GM13976 (cell line): ENCODE measurements at regions not wholly inside any gene's neighbourhood (a gene's known extent, or its start where the extent isn't known, plus 50 kb on each side); places are given as distances from the start of the nearest gene placed in this dataset.

Source experiments
- DNase-seq: peaks from one replicate; pipeline ENCODE4 v3.0.0; 2012; ENCODE audit warnings: low spot score
- in situ Hi-C: fragments of 300-500 bp; cut with MboI; formaldehyde crosslinking; loops from one replicate; pipeline ENCODE4 v1.12.0; 2022; ENCODE audit warnings: low sequenced_read_pairs, mixed read lengths, inconsistent platforms; ENCODE audit not compliant: unreplicated experiment
- TF ChIP-seq, protein P1 (sequence below): IDR thresholded peaks from 2 replicates; pipeline ENCODE4 v1.5.1; 2012; ENCODE audit warnings: borderline replicate concordance, mild to moderate bottlenecking; ENCODE audit not compliant: insufficient read depth; ENCODE audit errors: extremely low read depth, missing control alignments, control extremely low read depth

DNA sequence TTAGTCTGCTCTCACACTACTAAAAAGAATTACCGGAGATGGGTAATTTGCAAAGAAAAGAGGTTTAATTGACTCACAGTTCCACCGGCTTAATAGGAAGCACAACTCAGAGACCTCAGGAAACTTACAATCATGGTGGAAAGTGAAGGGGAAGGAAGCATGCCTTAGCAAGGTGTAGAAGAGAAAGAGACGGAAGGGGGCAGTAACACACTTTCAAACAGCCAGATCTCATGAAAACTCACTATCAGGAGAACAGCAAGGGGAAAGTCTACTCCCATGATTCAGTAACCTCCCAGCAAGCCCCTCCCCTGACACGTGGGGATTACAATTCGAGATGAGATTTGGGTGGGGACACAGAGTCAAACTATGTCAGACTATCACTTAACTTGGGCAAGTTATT, 236.6 kb upstream of the ANO3 start:
- in situ Hi-C loops = no loop called here

DNA sequence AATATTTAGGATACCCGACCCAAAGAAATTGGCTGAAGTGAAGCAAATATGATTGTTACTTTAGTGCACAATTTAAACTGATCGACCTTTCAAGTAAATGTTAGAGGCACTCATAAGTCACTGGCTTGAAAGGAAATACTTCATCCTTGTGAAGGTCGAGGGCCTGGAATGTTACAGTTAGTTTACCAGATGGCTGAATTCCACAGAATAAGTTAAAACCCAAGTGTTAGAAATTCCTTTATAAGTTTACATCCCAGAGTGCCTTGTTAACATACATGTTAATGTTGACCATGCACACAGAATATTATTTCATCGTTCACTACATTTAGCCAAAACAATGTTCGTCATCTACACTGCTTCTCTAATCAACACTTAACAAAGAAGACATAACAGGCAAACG, 235.5 kb upstream of the ANO3 start:
- TF ChIP-seq, protein P1, sequence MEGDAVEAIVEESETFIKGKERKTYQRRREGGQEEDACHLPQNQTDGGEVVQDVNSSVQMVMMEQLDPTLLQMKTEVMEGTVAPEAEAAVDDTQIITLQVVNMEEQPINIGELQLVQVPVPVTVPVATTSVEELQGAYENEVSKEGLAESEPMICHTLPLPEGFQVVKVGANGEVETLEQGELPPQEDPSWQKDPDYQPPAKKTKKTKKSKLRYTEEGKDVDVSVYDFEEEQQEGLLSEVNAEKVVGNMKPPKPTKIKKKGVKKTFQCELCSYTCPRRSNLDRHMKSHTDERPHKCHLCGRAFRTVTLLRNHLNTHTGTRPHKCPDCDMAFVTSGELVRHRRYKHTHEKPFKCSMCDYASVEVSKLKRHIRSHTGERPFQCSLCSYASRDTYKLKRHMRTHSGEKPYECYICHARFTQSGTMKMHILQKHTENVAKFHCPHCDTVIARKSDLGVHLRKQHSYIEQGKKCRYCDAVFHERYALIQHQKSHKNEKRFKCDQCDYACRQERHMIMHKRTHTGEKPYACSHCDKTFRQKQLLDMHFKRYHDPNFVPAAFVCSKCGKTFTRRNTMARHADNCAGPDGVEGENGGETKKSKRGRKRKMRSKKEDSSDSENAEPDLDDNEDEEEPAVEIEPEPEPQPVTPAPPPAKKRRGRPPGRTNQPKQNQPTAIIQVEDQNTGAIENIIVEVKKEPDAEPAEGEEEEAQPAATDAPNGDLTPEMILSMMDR = no peak
- DNase-seq = no peak
- in situ Hi-C loops = no loop called here

More for the DNA sequence above, 236.6 kb upstream of the ANO3 start:
- TF ChIP-seq, protein P1 = no peak
- no peak for DNase-seq

DNA sequence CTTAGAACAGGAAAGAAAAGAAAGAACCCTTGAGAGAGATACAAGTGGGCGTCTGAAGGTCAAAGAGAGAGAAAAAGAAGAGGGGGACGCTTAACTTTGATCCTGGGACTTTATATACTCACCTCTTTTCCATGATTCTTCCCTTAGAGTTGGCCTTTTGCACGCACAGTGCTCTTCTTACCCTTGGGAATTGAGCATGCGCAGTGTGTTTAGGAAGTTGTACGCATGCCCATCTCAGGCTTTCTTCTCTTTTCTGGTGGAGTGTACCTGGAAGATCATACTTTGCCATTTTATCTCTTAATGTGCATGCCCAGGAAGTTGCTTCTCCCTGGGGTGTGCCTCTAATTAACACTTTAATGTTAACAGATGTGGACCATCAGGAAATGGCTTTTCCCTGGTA, 229.6 kb upstream of the ANO3 start:
- TF ChIP-seq, protein P1 = no peak
- DNase-seq = no peak
- in situ Hi-C loops = no loop called here

DNA sequence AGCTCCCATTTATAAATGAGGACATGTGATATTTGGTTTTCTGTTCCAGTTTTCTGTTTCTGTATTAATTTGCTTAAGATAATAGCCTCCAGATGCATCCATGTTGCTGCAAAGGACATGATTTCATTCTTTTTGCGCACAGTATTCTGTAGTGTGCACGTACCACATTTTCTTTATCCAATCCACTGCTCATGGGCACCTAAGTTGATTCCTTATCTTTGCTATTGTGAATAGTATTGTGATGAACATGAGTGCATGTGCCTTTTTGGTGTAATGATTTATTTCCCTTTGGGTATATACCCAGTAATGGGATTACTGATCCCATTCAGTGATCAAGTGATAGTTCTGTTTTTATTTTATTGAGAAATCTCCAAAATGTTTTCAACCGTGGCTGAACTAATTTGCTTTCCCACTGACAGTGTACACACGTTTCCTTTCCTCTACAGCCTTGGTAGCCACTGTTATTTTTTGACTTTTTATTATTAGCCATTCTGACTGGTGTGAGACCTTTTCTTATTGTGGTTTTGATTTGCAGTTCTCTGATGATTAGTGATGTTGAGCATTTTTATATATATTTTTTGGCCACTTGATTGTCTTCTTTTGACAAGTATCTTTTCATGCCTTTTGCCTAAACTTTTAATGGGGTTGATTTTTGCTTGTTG, 226.0 kb upstream of the ANO3 start:
- in situ Hi-C loops = no loop called here
- no peak for DNase-seq
- TF ChIP-seq, protein P1 = no peak

DNA sequence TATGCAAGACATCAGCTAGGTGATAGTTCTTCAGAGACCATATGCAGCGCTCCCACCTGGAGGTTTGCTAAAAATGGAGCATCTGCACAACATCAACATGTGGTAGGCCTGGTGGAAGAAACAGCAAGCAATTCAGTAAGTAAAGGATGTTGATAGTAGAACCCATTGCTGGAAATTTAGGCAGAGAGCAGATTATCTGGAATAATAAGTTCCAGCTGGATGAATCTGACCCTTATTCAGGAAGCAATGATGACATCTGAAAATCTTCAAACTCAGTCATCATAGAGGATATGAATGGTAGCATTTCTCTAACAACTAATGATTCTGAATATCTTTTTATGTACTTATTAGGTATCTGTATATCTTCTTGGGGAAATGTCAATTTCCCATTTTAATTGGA, 225.2 kb upstream of the ANO3 start:
- in situ Hi-C loops = no loop called here
- no peak for DNase-seq
- TF ChIP-seq, protein P1 = no peak

DNA sequence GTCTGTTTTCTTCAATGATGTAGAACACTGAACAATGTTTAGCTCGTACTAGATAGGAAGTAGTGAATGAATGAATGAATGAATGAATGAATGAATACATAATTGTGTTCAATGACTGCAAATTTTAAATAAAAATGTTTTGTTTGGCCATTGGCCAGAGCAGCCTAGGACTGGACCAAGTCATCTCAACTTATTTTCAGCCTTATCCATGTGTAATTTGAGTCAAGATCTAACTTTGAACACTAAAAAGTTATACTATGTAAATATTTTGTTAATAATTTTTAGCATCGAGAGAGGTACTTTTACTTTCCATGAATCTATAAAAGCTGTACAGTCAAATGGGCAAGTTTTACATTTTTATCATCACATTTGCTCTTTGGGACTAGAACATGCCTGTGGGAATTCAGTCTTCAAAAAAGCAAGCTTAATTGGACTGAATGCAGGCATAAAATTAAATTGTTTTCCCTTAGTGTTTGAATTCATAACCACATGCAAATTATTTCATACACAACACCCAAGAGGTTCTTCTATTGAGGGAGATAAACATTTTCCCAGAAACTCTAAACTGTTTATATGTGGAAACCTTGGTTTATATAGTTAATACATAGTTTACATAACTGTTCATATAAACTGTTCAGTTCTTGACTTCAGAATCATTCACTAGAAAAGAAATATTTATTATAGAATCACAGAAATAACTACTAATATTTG, 222.1 kb upstream of the ANO3 start:
- in situ Hi-C loops = no loop called here
- no peak for DNase-seq
- TF ChIP-seq, protein P1 = no peak
